Heart left ventricle (tissue), 13 donors: ENCODE measurements at regions not wholly inside any gene's neighbourhood (a gene's known extent, or its start where the extent isn't known, plus 50 kb on each side); places are given as distances from the start of the nearest gene placed in this dataset.

ENCODE experiments used
- CTCF ChIP-seq, 12 donors: fragments of 200-600 bp; sonication (generic) in 4 of 12; IDR thresholded peaks; one replicate each; pipeline versions ENCODE4 v1.5.0 to v1.8.0; 2018 to 2022; ENCODE audit warnings: antibody characterized with exemption in 12 of 12, mild to moderate bottlenecking in 5 of 12
- POLR2A ChIP-seq, 2 donors: fragments of 450-650 bp; IDR thresholded peaks; one replicate each; pipeline ENCODE4 v1.6.1; 2017; ENCODE audit warnings: antibody characterized with exemption in 2 of 2, mild to moderate bottlenecking in 2 of 2, moderate library complexity in 2 of 2
- donor health status: ischemic (EF 13 %, LVEDD 7.1; RV severe dilation, severe dysfunction).
- donor health status: DM: no; HTN: yes; CAD: no.
- donor health status: DM: no; HTN: no; CAD: no.
- donor health status: ischemic (EF 25% LVEDD 6.9; RV normal size, moderate dysfunction).
- donor health status: ischemic (EF 25% LVEDD 5.7; RV mildly dilated, moderate dysfunction).
- donor health status: ischemic (EF 35%, LVEDD 5.7; RV mildly dilated, moderate dysfunction).
- donor health status: nonischemic (EF 11% LVEDD 7.7; RV severe dilation, severe dysfunction).
- donor health status: DM: yes; HTN: yes; CAD: no.
- donor health status: PGD.
- donor health status: ischemic (EF 29% LVEDD 5.4; RV normal size, mild dysfunction).
- donor health status: nonischemic (EF 23%, LVEDD 6.1; RV moderate dilation, normal function).

DNA sequence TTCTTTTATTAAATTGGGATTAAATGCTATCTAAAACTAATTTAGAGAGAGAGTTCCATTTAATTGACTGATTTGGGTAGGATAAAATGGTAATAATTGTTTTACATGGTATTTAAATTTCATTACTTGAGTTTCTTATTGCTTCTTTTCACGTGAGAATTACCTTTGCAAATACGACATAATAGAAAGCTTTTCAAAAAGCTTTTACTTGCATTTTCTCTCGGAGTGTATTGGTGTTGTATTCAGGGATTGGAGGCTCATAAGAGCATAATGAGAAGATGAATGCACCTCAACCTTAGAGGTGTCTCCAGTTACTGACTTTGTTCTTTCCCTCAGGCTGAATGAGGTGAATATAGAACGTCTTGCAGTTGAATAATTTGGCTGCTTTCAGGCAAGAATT, 67.4 kb upstream of the CPHXL start:
- TF ChIP-seq POLR2A (IDR thresholded peaks at IDR 0.05) (no peak), CTCF (IDR thresholded peaks at IDR 0.05) (no peak)
